LHCN-M2 (cell line): ENCODE measurements at regions not wholly inside any gene's neighbourhood (a gene's known extent, or its start where the extent isn't known, plus 50 kb on each side); places are given as distances from the start of the nearest gene placed in this dataset.
"Not testable (repeated sequence)": the region's sequence is repeated elsewhere in the genome, so short reads cannot be mapped to it uniquely, and the experiment has no call there.

Source experiments
- DNase-seq: peaks from one replicate; pipeline ENCODE4 v3.0.0-alpha.2; 2012; ENCODE audit warnings: low read depth

DNA sequence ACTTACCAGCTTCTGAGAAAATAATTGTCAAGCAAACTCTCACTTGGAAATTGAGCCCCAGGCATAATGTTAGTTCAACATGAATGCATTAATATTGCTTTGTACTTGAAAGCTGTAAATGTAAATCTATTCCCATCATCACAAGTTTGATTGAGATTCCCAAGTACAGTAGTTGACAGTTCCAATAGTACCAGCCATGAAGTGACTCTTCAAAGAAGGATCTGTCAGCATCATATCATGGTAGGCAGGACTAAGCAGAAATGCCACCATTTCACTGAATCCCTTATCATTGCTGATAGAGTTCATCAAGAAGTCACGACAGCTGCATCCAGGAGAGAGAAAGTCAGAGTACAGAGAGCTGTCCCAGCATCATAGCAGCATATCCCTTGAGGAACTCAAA is 348.7 kb downstream of the OMA1 start:
- DNase-seq: no peak

DNA sequence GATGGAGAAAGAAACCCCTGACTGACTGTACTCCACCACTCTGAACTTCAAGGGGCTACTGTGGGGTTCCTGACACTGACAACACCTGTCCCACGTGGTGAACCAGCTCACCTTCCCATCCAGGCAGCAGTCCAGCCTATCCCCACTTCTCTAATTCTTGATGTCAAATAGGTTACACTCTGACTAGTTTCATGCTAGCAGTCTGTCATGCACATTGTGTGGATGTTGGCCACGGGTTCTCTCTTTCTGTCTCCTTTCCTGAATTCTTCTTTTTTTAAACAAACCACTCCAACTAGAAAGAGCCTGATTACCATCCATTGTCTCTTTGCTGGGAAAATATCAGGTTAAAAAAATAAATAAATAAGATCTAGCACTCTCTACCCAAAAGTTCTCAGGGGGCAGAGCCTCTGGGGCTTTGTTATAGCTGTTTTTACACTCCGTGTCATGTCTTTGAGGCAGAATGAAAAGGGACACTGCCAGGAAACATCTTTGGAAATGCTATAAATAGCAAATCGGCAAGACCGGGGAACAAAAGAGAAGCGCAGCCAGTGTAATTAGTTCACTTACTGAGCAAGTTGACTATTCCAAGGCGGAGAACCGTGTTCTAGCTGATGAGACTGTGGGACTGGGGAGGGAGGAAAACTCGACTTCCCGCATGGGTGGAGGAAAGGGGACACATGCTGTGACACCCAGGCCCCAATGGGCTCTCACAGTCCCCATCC is 356.1 kb downstream of the OMA1 start:
- no peak for DNase-seq

DNA sequence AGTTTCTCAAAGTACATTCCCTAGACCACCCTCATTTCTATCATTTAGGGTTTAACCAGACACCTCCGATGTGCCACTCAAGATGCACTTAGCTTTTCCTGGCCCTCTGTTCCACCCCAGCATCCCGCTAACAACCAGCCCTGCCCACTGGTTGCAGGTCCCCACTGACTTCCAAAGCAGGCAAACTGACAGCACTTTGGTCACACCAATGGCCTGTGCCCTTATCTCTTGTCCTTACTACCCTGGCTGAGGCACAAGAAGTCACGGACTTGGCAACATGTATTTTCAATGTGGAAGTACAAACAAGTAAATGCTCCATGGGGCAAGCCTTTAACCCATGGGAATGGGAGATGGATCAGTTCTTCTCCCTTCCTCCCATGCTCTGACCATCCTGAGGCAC is 357.1 kb downstream of the OMA1 start:
- no peak for DNase-seq

DNA sequence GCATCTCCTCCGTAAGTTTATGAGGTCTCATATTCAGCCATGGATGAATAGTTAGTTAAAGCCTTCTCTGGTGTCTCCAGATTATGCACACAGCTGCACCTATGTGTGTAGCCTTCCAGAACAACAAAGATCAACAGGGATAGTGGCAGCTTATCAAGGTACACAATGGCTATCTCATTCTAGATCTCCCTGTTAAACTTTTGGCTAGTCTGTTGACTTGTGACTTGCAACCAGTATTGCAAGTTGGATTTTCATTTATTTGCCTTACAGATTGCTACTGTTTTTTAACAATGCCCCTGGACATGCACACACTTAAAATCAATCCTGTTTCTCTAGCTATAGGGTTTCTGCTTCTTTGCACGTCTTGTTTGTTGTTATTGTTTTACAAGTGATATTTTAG is 363.2 kb downstream of the OMA1 start:
- DNase-seq: no peak

DNA sequence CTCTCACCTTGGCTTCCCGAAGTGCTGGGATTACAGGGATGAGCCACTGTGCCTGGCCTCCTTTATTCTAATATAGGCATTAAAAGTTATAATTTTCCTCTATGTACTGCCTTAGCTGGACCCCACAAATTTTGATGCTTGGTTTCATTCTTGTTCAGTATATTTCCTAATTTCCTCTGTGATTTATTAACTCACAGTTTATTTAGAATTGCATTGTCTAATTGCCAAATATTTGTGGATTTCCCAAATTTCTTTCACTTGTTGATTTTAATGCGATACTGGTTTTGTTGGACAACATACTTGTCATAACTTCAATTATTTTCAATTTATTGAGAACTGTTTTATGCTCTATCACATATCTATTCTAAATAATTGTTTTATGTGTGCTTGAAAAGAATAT is 366.0 kb downstream of the OMA1 start:
- no peak for DNase-seq

DNA sequence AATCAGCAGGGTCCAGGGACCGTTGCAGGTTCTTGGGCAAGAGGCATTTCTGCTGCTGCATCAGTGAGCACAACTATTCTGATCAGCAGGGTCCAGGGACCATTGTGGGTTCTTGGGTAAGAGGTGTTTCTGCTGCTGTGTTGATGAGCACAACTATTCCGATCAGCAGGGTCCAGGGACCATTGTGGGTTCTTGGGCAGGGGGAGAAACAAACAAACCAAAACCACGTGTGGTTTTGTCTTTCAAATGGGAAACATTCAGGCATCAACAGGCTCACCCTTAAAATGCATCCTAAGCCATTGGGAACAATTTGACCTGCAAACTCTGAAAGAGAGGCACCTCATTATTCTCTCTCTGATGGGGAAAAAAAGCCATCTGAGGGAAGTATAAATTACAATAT is 377.4 kb downstream of the OMA1 start:
- DNase-seq: not testable (repeated sequence)

DNA sequence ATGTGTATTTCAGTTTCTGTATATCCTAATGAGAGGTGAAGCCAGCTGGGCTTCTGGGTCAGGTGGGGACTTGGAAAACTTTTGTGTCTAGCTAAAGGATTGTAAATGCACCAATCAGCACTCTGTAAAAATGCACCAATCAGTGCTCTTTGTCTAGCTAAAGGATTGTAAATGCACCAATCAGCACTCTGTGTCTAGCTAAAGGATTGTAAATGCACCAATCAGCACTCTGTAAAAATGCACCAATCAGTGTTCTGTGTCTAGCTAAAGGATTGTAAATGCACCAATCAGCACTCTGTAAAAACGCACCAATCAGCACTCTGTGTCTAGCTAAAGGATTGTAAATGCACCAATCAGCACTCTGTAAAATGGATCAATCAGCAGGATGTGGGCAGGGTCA is 379.4 kb downstream of the OMA1 start:
- not testable (repeated sequence) for DNase-seq

DNA sequence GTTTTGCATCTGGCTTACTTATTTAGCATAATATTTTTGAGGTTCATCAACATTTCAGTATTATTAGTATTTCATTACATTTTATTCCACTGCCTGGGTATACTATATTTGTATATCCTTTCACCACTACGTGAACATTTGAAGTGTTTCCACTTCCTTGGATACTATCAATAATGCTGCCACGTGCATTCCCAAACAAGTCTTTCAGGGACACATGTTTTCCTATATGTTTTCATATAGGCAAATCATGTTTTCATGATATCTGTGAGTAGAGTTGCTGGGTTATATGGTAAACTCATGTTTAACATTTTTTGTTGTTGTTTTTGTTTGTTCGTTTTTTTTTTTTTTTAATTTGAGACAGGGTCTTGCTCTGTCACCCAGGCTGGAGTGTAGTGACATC is 380.1 kb downstream of the OMA1 start:
- no peak for DNase-seq

DNA sequence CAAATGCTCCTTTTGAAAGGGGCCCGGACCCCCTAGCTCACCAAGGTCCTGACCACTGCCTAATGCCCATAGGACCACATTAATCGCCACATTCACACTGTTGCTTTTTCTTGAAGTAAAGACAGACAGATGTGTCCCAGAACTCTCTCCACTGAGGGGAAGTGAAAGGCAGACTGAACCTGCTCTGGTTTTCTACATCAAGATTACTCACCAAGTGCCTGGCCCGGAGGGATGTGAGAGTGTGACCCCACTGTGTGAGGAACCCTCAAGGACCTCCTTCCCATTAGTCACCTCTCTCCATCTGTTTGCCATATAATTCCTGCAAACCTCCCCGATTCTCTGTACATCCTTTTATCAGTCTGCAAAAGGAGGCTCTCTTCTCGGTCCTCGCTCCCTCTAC is 381.5 kb downstream of the OMA1 start:
- no peak for DNase-seq

DNA sequence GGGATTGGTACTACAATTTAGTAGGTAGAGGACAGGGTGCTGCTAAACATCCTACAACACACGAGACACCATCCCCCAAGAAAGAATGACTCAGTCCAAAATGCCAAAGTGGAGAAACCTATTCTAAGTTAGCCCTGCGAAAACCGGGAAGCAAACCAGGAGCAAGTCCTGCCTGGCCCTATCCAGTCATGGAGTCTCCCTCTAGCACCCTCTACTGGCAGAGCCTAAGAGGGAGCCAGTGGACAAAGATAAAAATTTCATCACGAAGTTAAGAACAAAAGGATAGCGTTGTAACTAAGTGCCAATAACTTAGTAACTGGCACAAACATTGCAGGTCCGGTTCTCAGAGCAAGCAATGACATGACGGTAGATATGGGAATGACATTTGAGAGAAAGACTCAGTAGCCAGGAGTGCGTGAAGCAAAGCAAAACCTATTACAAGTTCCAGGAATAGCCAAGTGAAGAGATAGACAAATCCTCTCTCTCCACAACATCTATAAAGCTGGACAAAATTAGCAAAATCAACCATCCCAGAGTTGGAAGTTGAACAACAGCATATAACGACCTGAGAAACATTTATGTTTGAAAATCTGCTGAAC is 383.5 kb downstream of the OMA1 start:
- peak; percentile 7 for DNase-seq

DNA sequence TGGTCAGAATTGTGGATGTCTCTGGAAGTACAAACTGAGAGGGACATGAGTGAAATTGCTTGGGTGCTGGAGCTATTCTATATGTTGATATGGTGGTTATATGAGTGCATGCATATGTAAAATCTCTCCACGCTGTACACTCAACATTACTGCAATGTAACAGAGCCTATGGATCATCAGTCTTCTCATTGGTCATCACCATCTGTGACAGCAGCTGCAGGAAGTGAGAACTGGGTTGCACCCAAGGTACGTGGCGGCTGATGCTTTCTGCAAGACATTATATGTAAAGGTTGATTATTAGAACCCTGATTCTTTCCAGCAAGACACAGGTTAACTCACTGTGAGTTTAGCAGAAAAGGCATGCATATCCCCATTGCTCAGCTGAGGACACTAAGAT is 387.1 kb downstream of the OMA1 start:
- DNase-seq: no peak

DNA sequence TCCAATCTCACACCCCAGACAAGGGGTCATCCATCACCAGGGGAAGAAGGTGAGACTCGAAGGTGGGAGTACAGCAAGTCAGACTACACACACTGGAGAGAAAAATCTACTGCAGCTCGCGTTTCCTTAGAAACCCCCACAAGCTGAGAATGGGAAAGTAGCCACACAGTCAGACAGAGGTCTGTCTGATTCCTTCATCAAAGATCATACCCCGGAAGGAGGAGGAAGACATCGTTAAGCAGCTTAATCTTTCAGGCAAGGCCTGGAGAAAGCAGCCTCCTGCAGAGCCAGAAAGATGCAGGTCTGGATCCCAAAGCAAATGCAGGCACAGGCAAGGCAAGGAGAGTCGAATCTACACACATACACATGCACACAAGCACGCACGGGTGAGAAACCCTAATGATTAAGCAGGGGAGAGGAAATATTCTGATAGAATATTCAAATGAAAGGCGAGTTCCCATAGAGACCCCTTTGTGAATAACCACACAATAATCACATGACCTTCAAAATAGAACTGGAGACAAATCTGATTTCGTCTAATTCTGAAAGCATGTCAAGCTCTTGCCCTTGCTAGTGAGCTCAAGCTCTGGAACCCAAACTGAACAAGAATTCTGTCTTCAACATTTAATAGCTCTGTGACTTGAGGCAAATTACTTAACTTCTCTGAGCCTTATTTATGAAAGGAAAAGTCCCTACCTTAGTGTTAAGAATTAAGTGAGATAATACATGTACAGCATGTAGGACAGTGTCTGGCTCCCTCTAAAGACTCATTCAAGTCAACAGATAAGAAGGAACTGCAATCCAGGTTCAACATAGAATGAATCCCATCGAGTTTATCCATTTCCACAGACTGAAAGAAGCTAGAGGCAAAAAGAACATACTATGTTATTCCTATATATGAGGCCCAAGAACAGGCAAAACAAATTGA is 387.8 kb downstream of the OMA1 start:
- no peak for DNase-seq

DNA sequence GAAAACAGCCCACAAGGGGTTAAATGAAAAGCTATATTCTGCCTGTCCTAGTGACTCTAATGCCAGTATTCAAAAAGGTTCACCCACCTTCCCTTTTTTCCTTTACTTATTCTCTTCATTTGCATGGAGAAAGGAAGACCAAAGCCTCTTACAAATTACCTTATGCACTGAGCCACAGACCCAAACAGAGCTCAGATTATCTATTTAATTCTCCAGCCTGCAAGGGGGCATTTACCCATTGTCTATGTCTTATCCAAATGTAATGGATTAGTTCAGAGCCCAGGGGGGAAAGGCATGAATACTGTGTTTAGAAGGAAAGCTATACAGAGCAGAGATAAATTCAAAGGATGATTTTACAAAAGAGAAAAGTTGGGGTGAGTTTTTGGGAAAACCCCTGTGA is 388.5 kb downstream of the OMA1 start:
- no peak for DNase-seq

DNA sequence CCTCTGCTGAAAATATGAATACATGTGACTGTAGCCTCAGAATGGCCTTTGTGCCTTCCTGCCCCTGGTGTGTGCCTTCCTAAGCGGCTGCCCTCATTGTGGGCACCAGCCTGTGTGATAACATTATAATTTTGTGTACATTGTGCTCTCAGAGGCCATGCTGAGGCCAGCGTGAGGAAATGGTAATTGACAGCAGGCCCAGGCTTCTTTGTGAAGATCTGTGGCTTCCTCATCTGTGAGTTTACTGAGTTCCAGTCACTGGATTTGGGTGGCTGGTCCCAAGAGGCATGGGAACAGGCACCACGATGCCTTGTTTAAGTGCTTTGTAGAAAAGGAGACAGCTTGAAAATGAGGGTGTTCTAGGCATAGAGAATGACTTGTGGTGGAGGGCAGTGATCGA is 389.3 kb downstream of the OMA1 start:
- DNase-seq: no peak

DNA sequence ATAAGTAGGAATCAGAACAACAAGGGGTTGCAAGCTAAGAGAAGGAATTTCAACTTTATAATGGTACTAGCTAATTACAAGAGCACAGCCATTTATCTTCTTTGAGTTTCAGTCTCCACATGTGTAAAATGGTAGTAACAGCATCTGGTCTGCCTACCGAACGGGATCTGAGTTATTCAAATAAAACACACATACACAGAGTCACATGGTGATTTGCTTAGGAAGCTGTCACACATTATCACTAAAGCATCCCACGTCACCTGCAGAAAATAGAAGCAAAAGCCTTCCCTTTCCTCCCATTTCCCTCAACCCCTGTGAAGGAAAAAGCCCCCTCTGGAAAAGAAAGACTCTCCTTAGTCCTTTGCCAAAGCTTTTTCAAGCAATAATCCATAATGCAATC is 389.7 kb downstream of the OMA1 start:
- no peak for DNase-seq

DNA sequence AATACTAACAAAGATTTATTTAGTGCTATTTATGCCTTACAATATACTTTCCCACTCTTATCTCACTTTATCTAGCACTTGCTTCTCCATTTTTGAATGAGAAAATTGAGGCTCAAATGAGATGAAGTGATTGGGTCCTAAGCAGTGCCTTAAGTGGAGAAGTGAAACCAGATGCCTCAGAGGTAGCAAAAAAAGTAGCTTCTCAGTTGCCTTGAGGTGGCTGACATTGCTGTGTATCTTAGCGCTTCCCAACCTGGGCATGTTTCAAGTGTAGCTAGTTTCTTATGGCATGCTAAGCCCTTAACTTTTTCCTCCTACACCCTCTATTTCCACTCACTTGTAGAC is 390.4 kb downstream of the OMA1 start:
- DNase-seq: no peak

DNA sequence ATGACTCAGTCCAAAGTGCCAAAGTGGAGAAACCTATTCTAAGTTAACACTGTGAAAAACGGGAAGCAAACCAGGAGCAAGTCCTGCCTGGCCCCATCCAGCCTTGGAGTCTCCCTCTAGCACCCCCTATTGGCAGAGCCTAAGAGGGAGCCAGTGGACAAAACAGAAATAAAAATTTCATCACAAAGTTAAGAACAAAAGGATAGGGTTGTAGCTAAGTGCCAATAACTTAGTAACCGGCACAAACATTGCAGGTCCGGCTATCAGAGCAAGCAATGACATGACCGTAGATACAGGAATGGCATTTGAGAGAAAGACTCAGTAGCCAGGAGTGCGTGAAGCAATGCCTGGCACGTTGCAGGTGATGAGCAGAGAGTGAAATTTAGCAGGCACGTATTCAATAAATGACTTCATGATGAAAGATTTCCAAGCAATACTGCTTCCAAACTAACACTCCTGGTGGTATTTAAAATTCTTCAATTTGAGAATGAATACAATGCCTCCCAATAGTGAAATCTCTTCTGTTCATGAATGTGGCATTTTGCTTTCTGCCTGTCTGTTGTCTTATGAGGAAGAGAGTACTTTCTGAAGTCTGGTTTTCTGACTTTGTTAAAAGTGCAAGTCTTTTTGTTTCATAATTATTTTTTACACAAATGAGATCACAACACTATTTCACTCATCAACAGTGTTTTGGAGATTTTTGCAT is 391.0 kb downstream of the OMA1 start:
- no peak for DNase-seq

DNA sequence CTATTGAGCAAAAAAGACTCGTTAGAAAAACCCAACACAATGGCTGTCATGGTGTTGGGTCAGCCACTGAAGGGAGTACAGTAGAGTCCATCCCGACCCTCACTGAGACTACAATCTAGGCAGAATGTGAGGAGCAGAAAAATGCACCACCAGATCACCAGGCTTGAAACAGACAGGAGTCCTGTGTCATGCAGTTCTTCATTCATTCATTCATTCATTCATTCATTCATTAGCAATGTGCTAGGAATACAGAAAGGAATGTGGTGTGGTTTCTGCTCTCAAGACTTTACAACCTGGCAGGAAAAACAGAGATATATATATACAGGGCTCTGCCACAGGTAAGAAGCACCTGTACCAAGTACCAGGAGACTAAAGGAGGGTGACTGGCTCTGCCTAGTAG is 392.3 kb downstream of the OMA1 start:
- DNase-seq: no peak

DNA sequence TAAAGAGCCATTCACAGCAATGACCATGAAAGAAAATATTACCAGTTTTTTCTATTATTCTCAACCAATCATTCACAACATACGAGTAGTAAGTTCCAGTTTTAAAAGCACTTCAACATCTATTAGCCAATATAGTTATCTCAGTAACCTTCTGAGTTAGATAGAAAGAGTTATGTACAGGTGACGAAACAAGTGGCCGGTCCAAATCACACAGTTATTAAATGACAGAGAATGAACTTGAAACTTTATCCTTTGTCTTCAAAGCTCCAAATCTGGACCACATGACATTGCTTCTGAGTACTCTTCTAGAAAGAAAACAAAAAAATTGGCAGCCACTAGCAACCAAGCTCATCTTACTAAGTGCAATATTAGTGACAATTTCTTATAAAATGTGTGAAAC is 393.8 kb downstream of the OMA1 start:
- no peak for DNase-seq

DNA sequence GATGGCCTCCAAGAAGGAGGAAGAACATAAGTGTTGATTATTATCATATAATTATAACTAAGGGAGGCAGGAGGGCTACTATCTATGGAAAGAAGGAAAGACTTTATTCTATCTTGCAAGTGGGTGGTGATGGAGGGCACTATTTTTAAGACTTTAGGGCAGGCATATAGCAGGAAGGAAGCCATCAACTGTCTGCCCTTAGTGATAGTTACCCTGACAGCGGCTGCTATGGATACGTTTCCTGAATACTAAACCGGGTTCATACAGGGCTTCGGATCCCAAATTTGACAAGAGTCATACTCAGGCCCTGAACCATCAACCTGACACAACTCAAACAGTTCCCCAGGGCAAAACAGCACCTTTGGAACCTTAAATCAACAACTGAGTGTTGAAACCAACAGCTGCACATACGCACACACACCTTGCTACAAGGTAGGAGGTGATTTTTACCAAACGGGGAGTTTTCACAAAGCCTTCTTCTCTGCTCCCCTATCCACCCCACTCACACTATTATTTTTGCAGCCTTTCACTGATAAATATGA is 397.2 kb downstream of the OMA1 start:
- DNase-seq: no peak

DNA sequence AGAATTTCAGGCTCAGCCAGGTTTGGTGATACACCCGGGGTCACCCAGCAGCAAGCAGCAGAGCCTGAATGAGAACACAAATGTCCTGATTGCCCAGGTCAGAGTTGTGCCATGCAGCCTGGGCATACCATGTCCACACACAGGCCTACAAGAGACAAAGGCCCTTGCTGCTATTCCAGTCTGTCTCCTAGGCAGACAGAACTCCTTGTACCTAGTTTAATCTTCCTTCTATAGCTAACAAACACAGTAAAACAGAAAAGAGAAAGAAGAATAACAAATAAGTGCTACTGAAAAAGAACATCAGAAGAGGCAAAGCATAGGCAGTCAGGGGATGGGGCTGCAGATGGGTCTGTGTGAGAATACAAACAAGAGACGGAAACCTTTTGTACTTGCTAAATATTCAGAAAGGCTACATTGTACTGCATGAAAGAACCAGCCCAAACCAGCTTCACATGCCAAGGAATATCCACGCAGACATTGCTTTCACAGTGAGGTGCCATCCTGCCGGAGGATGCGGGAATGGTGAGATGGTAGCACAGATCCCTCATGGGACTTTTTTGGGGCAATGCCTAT is 401.7 kb downstream of the OMA1 start:
- DNase-seq: no peak
